ENCODE measurements at regions not wholly inside any gene's neighbourhood (a gene's known extent, or its start where the extent isn't known, plus 50 kb on each side); places are given as distances from the start of the nearest gene placed in this dataset.

DNA sequence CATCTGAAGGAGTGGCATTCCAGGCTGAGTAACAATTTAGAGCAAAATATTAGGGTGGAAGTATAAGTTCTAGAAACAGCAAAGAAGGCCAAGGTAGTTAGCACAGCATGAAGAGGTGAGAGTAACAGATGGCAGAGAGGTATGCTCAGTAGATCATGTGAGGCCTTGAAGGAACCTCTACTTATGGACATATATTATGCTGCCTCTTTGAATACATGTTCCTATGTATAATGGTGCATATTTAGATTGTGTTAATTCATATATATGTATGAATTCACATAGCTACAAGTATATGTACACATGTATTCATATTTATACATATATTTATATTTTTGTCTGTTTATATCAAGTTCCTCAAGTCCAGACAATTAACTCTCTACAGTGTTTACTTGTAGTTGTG is 355.2 kb downstream of the KCTD8 start:
- TF ChIP-seq GATA3 (IDR thresholded peaks at IDR 0.05; ENCODE audit: low read depth, low read length) (no peak), GATA2 (IDR thresholded peaks at IDR 0.05; ENCODE audit: low read depth, low read length) (no peak)

GRCh38 chr4:44098973-44099372 is 349.6 kb downstream of the KCTD8 start:
- no peak for TF ChIP-seq GATA2 (IDR thresholded peaks at IDR 0.05; ENCODE audit: low read depth, low read length)
- no peak for TF ChIP-seq GATA3 (IDR thresholded peaks at IDR 0.05; ENCODE audit: low read depth, low read length)

GRCh38 chr4:44100456-44100855 is 348.2 kb downstream of the KCTD8 start:
- no peak for TF ChIP-seq GATA3 (IDR thresholded peaks at IDR 0.05; ENCODE audit: low read depth, low read length)
- TF ChIP-seq GATA2 (IDR thresholded peaks at IDR 0.05; ENCODE audit: low read depth, low read length) = no peak

GRCh38 chr4:44118971-44119680 is 329.5 kb downstream of the KCTD8 start:
- TF ChIP-seq GATA3 (IDR thresholded peaks at IDR 0.05; ENCODE audit: low read depth, low read length) (no peak), GATA2 (IDR thresholded peaks at IDR 0.05; ENCODE audit: low read depth, low read length) (no peak)

DNA sequence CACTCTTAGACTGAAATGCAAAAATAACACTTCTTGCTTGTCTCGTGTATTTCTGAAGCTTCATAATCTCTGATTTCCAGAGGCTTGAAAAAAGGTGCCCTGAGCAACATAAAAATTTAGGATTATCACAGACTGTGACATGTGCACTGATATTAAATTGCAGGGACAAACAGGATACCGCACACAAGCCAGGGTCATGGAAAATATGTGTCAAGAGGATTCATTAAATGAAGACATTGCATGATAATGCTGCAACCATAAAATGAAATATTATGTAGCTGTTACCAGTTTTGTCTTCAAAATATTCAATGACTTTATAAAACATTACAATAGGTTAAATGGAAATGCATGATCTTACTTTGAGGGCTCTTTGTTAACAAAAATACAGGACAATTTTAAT is 328.0 kb downstream of the KCTD8 start:
- TF ChIP-seq GATA3 (IDR thresholded peaks at IDR 0.05; ENCODE audit: low read depth, low read length) (no peak), GATA2 (IDR thresholded peaks at IDR 0.05; ENCODE audit: low read depth, low read length) (no peak)

DNA sequence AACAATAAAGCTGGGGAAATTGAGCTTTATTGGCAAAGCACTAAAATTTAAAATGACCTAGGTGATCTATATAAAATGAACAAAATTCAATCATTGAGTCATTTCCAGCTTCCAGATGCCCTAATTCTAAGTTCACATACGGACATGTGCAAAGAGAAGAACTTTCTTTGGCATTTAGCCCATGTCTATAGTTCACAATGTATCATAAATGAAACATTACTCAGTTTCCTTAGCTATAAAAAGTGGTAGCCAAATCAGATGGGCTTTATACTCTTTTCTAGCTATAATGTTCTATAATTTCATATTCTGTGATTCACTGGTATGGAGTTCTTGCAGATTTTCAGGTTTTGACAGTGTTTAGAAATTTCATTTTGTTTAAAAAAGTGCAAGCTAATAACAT is 327.4 kb downstream of the KCTD8 start:
- TF ChIP-seq GATA2 (IDR thresholded peaks at IDR 0.05; ENCODE audit: low read depth, low read length) (no peak), GATA3 (IDR thresholded peaks at IDR 0.05; ENCODE audit: low read depth, low read length) (no peak)

Measured in SH-SY5Y (cell line).